K562 (cell line): ENCODE measurements at regions not wholly inside any gene's neighbourhood (a gene's known extent, or its start where the extent isn't known, plus 50 kb on each side); places are given as distances from the start of the nearest gene placed in this dataset.

ENCODE experiments used
- ATAC-seq: fragments of 200-7000 bp; cut with Tn5 transposase; 3 replicates; pipeline ENCODE4 v1.9.1; 2020; ENCODE audit warnings: moderate library complexity
- BruUV-seq: library from RNA; stranded (reverse); fragments of 400-500 nt; replicated peaks from 2 replicates; lab custom pipeline; 2021; lab: Mats Ljungman, UMichigan
- CTCF ChIA-PET: fragments of 300-600 bp; formaldehyde crosslinking; extraction: SDS; loops from one replicate; lab custom pipeline; 2021; ENCODE audit warnings: low intra/inter-chr PET ratio; lab: Yijun Ruan, JAX
- POLR2A ChIA-PET: fragments of 300-600, 350-650 bp; sonication (Branson Sonifier 250); formaldehyde crosslinking; extraction: SDS; loops from one replicate; lab custom pipeline; 2021; ENCODE audit warnings: antibody characterized with exemption, inconsistent platforms; lab: Yijun Ruan, JAX
- DNase-seq, 4 experiments: peaks; one replicate each; pipeline versions ENCODE4 v3.0.0 to v3.0.0-alpha.2; 2011 to 2018; ENCODE audit warnings: low spot score in 3 of 4, mixed read lengths in 3 of 4; ENCODE audit errors: extremely low read depth in 1 of 4
- FAIRE-seq: peaks from 2 replicates; lab custom pipeline; 2011; peaks lifted over from hg19 to GRCh38; lab: Jason Lieb, UNC
- H2AFZ ChIP-seq: 2 replicates; pipeline ENCODE4 v1.6.0; 2011; ENCODE audit warnings: low read depth, low read length, control low read depth, inconsistent platforms
- H3K27ac ChIP-seq: fragments of 200-600 bp; 3 replicates; pipeline ENCODE4 v1.8.0; 2011; ENCODE audit warnings: low read depth, mild to moderate bottlenecking, control low read depth, inconsistent platforms, low read length, moderate library complexity, mixed read lengths; ENCODE audit errors: extremely low read depth
- H3K27me3 ChIP-seq, 2 experiments: fragments of 300-600 bp in 1 of 2; 2 replicates in 1 of 2; 3 replicates in 1 of 2; pipeline versions ENCODE4 v1.6.0 to v1.8.0; 2011; ENCODE audit warnings: inconsistent platforms in 2 of 2, low read length in 2 of 2, mild to moderate bottlenecking in 1 of 2, mixed read lengths in 1 of 2, moderate library complexity in 1 of 2; ENCODE audit not compliant: control insufficient read depth in 2 of 2, insufficient read depth in 2 of 2
- H3K36me3 ChIP-seq: fragments of 300-600 bp; 3 replicates; pipeline ENCODE4 v1.8.0; 2011; ENCODE audit warnings: mild to moderate bottlenecking, low read length, inconsistent platforms; ENCODE audit not compliant: control insufficient read depth, insufficient read depth
- H3K4me1 ChIP-seq, 2 experiments: fragments of 200-600 bp in 1 of 2; replicated peaks in 1 of 2; 2 replicates in 1 of 2; 3 replicates in 1 of 2; pipeline versions ENCODE4 v1.5.1 to v1.8.0; 2011; ENCODE audit warnings: inconsistent platforms in 2 of 2, low read length in 2 of 2, mild to moderate bottlenecking in 1 of 2, mixed read lengths in 1 of 2, moderate library complexity in 1 of 2; ENCODE audit not compliant: control insufficient read depth in 2 of 2, insufficient read depth in 2 of 2
- H3K4me2 ChIP-seq: 2 replicates; pipeline ENCODE4 v1.6.1; 2011; ENCODE audit warnings: low read length, control low read depth, inconsistent platforms, mixed read lengths; ENCODE audit not compliant: insufficient read depth
- H3K4me3 ChIP-seq: fragments of 200-600 bp; sonication (generic), shearing (Covaris generic); 2 replicates; pipeline ENCODE4 v1.5.1; 2016; ENCODE audit warnings: control low read depth, inconsistent platforms
- H3K79me2 ChIP-seq: fragments of 200-600 bp; 3 replicates; pipeline ENCODE4 v1.8.0; 2011; ENCODE audit warnings: low read length, inconsistent platforms; ENCODE audit not compliant: control insufficient read depth, insufficient read depth
- H3K9ac ChIP-seq, 2 experiments: 2 replicates each; pipeline versions ENCODE4 v1.6.0 to v1.6.1; 2011; ENCODE audit warnings: low read depth in 2 of 2, low read length in 2 of 2, control low read depth in 1 of 2, inconsistent platforms in 1 of 2, mild to moderate bottlenecking in 1 of 2, mixed read lengths in 1 of 2; ENCODE audit not compliant: insufficient read depth in 1 of 2
- H3K9me1 ChIP-seq: one replicate; pipeline ENCODE4 v1.6.0; 2011; ENCODE audit warnings: inconsistent platforms, mild to moderate bottlenecking, low read length, moderate library complexity; ENCODE audit not compliant: control insufficient read depth, insufficient read depth
- H3K9me3 ChIP-seq: replicated peaks from 2 replicates; pipeline ENCODE4 v1.5.1; 2011; ENCODE audit warnings: low read depth, low read length, inconsistent platforms; ENCODE audit not compliant: control insufficient read depth, insufficient read depth
- H4K20me1 ChIP-seq: replicated peaks from 2 replicates; pipeline ENCODE4 v1.6.1; 2011; ENCODE audit warnings: low read length, inconsistent platforms, mixed read lengths; ENCODE audit not compliant: control insufficient read depth, insufficient read depth
- CHD4 ChIP-seq: fragments of 200-600 bp; sonication (generic); IDR thresholded peaks from 3 replicates; pipeline ENCODE4 v1.6.1; 2012; ENCODE audit warnings: low read depth, mild to moderate bottlenecking, mixed read lengths, low read length, inconsistent platforms; ENCODE audit not compliant: insufficient read depth, insufficient replicate concordance, poor library complexity, severe bottlenecking
- KAT7 ChIP-seq: sonication (generic); formaldehyde crosslinking; IDR thresholded peaks from 2 replicates; pipeline ENCODE4 v1.8.0; 2022; ENCODE audit warnings: missing genetic modification reagents, mild to moderate bottlenecking, borderline replicate concordance
- MBD2 ChIP-seq: sonication (generic); IDR thresholded peaks from 2 replicates; pipeline ENCODE4 v1.6.1; 2016; ENCODE audit warnings: low read depth, borderline replicate concordance
- PHF20 ChIP-seq: fragments of 450-650 bp; IDR thresholded peaks from 2 replicates; pipeline ENCODE4 v1.6.1; 2018; ENCODE audit not compliant: partially characterized antibody
- POLR3A ChIP-seq: IDR thresholded peaks from 2 replicates; pipeline ENCODE4 v1.6.1; 2011; ENCODE audit warnings: borderline replicate concordance, mild to moderate bottlenecking, moderate library complexity; ENCODE audit not compliant: insufficient read length, insufficient read depth; ENCODE audit errors: extremely low read depth
- SRSF7 ChIP-seq: fragments of 200-400 bp; formaldehyde crosslinking; optimal IDR thresholded peaks from 2 replicates; pipeline ENCODE3; 2017; ENCODE audit warnings: mild to moderate bottlenecking, low read depth, low read length
- TEAD2 ChIP-seq: fragments of 450-650 bp; IDR thresholded peaks from 2 replicates; pipeline ENCODE4 v1.6.1; 2016; ENCODE audit warnings: missing genetic modification characterization, control low read depth, missing compliant biosample characterization
- TSHZ1 ChIP-seq: fragments of 250-450 bp; sonication (Bioruptor Pico); IDR thresholded peaks from 2 replicates; pipeline ENCODE4 v1.4.0; 2020; ENCODE audit warnings: mild to moderate bottlenecking, moderate library complexity
- ZNF431 ChIP-seq: sonication (generic); formaldehyde crosslinking; IDR thresholded peaks from 2 replicates; pipeline ENCODE4 v1.8.0; 2022; ENCODE audit warnings: mild to moderate bottlenecking, missing genetic modification reagents
- ZNF76 ChIP-seq: fragments of 250-450 bp; sonication (Bioruptor Pico); IDR thresholded peaks from 2 replicates; pipeline ENCODE4 v1.4.0; 2020; ENCODE audit warnings: mild to moderate bottlenecking, moderate library complexity, borderline replicate concordance
- ZZZ3 ChIP-seq: fragments of 450-650 bp; IDR thresholded peaks from 2 replicates; pipeline ENCODE4 v1.6.1; 2016; ENCODE audit warnings: antibody characterized with exemption, mild to moderate bottlenecking, moderate library complexity
- WGBS: fragments of 100-300 bp; shearing (Covaris generic); methylation state at CpG from one replicate; pipeline ENCODE4 v1.1.6; 2016; ENCODE audit warnings: low coverage, mixed read lengths; ENCODE audit not compliant: insufficient coverage; ENCODE audit errors: missing lambda C conversion rate; 5-methylcytosine and 5-hydroxymethylcytosine counted together
- in situ Hi-C: fragments of 300-500 bp; cut with MboI; formaldehyde crosslinking; loops from 4 replicates; pipeline ENCODE4 v1.15.0; 2018; ENCODE audit warnings: inconsistent platforms, mixed read lengths
- intact Hi-C: fragments of 100-400 bp; cut with micrococcal nuclease; formaldehyde crosslinking; loops from 2 replicates; pipeline ENCODE4 v1.14.2; 2022
- TF ChIP-seq, protein P1 (sequence below): fragments of 250-450 bp; sonication (Bioruptor Pico); IDR thresholded peaks from 2 replicates; pipeline ENCODE4 v1.8.0; 2021; ENCODE audit warnings: moderate library complexity, mild to moderate bottlenecking, inconsistent platforms
- TF ChIP-seq, protein P2 (sequence below): sonication (generic); formaldehyde crosslinking; IDR thresholded peaks from 2 replicates; pipeline ENCODE4 v1.8.1; 2023; ENCODE audit warnings: mild to moderate bottlenecking, missing genetic modification reagents

- 46% methylated on average over 12 of the region's 21 CpGs for WGBS
- peak overlapping the region in 1 of 2 experiments; percentile 50; a peak in 1 of 4 replicates for H3K9ac ChIP-seq
- intact Hi-C loops: loop anchor here (1.0 kb wide), 1 partner anchor 214 kb away; no protein-coding TSS in a partner anchor
- peaks cover 3 to 34% of the 10 kb centered on the region in 2 experiments; a peak in 3 of 5 replicates for H3K4me1 ChIP-seq
- ATAC-seq: peak; percentile 58
- H2AFZ ChIP-seq: peak overlapping the region; percentile 72
- DNase-seq: peak in 1 of 4 experiments; percentile 26
- no peaks in the 10 kb centered on the region for H3K9me1 ChIP-seq
- H3K4me3 ChIP-seq: no peak overlapping the region; the same call in 1 of the 2 replicates
- CTCF ChIA-PET: interaction anchor here (1.2 to 4.5 kb wide), 4 partner anchors 214 to 270 kb away, joined by 5 to 28 read pairs (median 7); no protein-coding TSS in a partner anchor
- BruUV-seq: no TSS peak
- no peaks in the 10 kb centered on the region for H3K36me3 ChIP-seq
- H3K27ac ChIP-seq: no peak overlapping the region
- H3K4me2 ChIP-seq: peak overlapping the region; percentile 55
- no peaks in the 10 kb centered on the region for H3K9me3 ChIP-seq
- no peaks in the 10 kb centered on the region for H4K20me1 ChIP-seq
- no peaks in the 10 kb centered on the region; a peak in 1 of 5 replicates for H3K27me3 ChIP-seq
- in situ Hi-C loops: no loop called here
- H3K79me2 ChIP-seq: no peaks in the 10 kb centered on the region
- POLR2A ChIA-PET: interaction anchor here (0.6 to 0.9 kb wide), 2 partner anchors 272 to 1213 kb away, joined by 3 to 4 read pairs; no protein-coding TSS in a partner anchor
- FAIRE-seq: no peak
- TF ChIP-seq TEAD2 (no peak), POLR3A (no peak), SRSF7 (no peak), PHF20 (no peak), ZNF76 (CRISPR knock-in tag) (no peak), MBD2 (no peak), KAT7 (no peak), TSHZ1 (no peak), ZNF431 (CRISPR knock-in tag) (no peak), ZZZ3 (no peak), CHD4 (peak; percentile 62)
- TF ChIP-seq, protein P1, sequence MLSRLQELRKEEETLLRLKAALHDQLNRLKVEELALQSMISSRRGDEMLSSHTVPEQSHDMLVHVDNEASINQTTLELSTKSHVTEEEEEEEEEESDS (CRISPR knock-in tag): no peak
- TF ChIP-seq, protein P2, sequence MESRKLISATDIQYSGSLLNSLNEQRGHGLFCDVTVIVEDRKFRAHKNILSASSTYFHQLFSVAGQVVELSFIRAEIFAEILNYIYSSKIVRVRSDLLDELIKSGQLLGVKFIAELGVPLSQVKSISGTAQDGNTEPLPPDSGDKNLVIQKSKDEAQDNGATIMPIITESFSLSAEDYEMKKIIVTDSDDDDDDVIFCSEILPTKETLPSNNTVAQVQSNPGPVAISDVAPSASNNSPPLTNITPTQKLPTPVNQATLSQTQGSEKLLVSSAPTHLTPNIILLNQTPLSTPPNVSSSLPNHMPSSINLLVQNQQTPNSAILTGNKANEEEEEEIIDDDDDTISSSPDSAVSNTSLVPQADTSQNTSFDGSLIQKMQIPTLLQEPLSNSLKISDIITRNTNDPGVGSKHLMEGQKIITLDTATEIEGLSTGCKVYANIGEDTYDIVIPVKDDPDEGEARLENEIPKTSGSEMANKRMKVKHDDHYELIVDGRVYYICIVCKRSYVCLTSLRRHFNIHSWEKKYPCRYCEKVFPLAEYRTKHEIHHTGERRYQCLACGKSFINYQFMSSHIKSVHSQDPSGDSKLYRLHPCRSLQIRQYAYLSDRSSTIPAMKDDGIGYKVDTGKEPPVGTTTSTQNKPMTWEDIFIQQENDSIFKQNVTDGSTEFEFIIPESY (CRISPR knock-in tag): no peak
Observed at GRCh38 chr14:100654025-100654813, 67.0 kb upstream of the BEGAIN start.
